ENCODE measurements at regions not wholly inside any gene's neighbourhood (a gene's known extent, or its start where the extent isn't known, plus 50 kb on each side); places are given as distances from the start of the nearest gene placed in this dataset.
"Not testable (repeated sequence)": the region's sequence is repeated elsewhere in the genome, so short reads cannot be mapped to it uniquely, and the experiment has no call there.

- no peak for DNase-seq
Measured at GRCh38 chr6:81969011-81969410, 216.5 kb upstream of the TENT5A start.

- no peak for DNase-seq
Measured at GRCh38 chr6:81966968-81967367, 214.5 kb upstream of the TENT5A start.

GRCh38 chr6:81962198-81962597, 209.7 kb upstream of the TENT5A start:
- DNase-seq, result no peak

GRCh38 chr6:81950877-81951276, 198.4 kb upstream of the TENT5A start:
- DNase-seq, result no peak

GRCh38 chr6:81948861-81949260, 196.4 kb upstream of the TENT5A start:
- DNase-seq, result no peak

- DNase-seq, result not testable (repeated sequence)
Measured at GRCh38 chr6:81948196-81948595, 195.7 kb upstream of the TENT5A start.

- no peak for DNase-seq
Measured at GRCh38 chr6:81944661-81945060, 192.2 kb upstream of the TENT5A start.

- DNase-seq, result not testable (repeated sequence)
Measured at GRCh38 chr6:81942842-81943241, 190.4 kb upstream of the TENT5A start.

GRCh38 chr6:81942067-81942370, 189.5 kb upstream of the TENT5A start:
- no peak for DNase-seq

- DNase-seq, result no peak
Measured at GRCh38 chr6:81940451-81940985, 188.0 kb upstream of the TENT5A start.

GRCh38 chr6:81939766-81940165, 187.3 kb upstream of the TENT5A start:
- no peak for DNase-seq

GRCh38 chr6:81938991-81939732, 186.7 kb upstream of the TENT5A start:
- DNase-seq, result no peak

- no peak for DNase-seq
Measured at GRCh38 chr6:81938014-81938856, 185.8 kb upstream of the TENT5A start.

GRCh38 chr6:81937296-81937937, 184.9 kb upstream of the TENT5A start:
- no peak for DNase-seq

GRCh38 chr6:81934936-81935335, 182.5 kb upstream of the TENT5A start:
- no peak for DNase-seq

GRCh38 chr6:81933608-81934051, 181.1 kb upstream of the TENT5A start:
- DNase-seq, result no peak

GRCh38 chr6:81933089-81933488, 180.6 kb upstream of the TENT5A start:
- no peak for DNase-seq

GRCh38 chr6:81932448-81932847, 180.0 kb upstream of the TENT5A start:
- DNase-seq, result not testable (repeated sequence)

- no peak for DNase-seq
Measured at GRCh38 chr6:81929828-81930227, 177.3 kb upstream of the TENT5A start.

- DNase-seq, result no peak
Measured at GRCh38 chr6:81925201-81925600, 172.7 kb upstream of the TENT5A start.

GRCh38 chr6:81909981-81910900, 157.8 kb upstream of the TENT5A start:
- DNase-seq, result no peak

Data from renal pelvis (tissue), 1 donor.